ENCODE measurements at regions not wholly inside any gene's neighbourhood (a gene's known extent, or its start where the extent isn't known, plus 50 kb on each side); places are given as distances from the start of the nearest gene placed in this dataset.

- no peaks in the 10 kb centered on the region for H3K27me3 ChIP-seq (ENCODE audit: low read length)
- H3K27ac ChIP-seq (ENCODE audit: low read depth, low read length): no peak overlapping the region
- no peaks in the 10 kb centered on the region for H3K9me3 ChIP-seq (ENCODE audit: insufficient read depth, low read length)
- no peak for TF ChIP-seq EZH2phosphoT487 (conservative IDR thresholded peaks at IDR 0.05; ENCODE audit: low read length)
- TF ChIP-seq CTCF (IDR thresholded peaks at IDR 0.05; ENCODE audit: insufficient read depth, low read length, poor library complexity, severe bottlenecking): no peak
- no peak overlapping the region for H3K4me3 ChIP-seq (ENCODE audit: insufficient read depth, low read length, poor library complexity, severe bottlenecking)
- H2AFZ ChIP-seq (ENCODE audit: low read depth, low read length, severe bottlenecking): no peak overlapping the region
- H3K79me2 ChIP-seq (ENCODE audit: insufficient read depth, low read length): no peaks in the 10 kb centered on the region
- H4K20me1 ChIP-seq (ENCODE audit: low read depth, low read length): no peaks in the 10 kb centered on the region
- H3K4me2 ChIP-seq (ENCODE audit: low read depth, low read length, poor library complexity, severe bottlenecking): no peak overlapping the region
- no peak overlapping the region for H3K9ac ChIP-seq (ENCODE audit: low read length)
- no peaks in the 10 kb centered on the region for H3K36me3 ChIP-seq (ENCODE audit: low read length)
- H3F3A ChIP-seq (ENCODE audit: insufficient read depth): no peaks in the 10 kb centered on the region
- no peaks in the 10 kb centered on the region for H3K9me2 ChIP-seq (replicated peaks; ENCODE audit: insufficient read depth, low read length)
These were observed 128.3 kb upstream of the TNR start for GRCh38 chr1:175871647-175872046.

DNA sequence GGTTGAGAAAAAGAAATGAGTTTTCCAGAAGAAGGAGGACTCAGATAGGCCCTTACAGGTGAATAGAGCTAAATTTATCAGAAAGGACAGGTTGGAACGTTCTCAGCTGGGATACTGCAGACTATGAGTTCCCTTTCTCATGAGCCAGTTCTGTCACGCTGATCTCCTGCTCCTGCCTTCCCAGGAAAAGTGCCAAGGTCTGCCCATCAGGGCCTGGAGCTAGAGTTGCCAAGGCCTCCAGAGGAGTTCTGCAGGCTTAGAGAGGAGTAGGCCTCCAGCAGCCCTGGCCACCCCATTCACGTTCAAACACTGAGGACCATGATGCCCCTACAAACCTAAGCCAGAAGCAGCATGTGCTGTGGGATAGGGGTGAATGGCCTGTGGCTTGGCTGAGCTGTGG, 126.8 kb upstream of the TNR start:
- Histone ChIP-seq H3K9me3 (ENCODE audit: insufficient read depth, low read length) (no peaks in the 10 kb centered on the region), H3K27ac (ENCODE audit: low read depth, low read length) (no peak overlapping the region), H4K20me1 (ENCODE audit: low read depth, low read length) (no peaks in the 10 kb centered on the region), H3K9me2 (replicated peaks; ENCODE audit: insufficient read depth, low read length) (no peaks in the 10 kb centered on the region), H3F3A (ENCODE audit: insufficient read depth) (no peaks in the 10 kb centered on the region), H3K9ac (ENCODE audit: low read length) (no peak overlapping the region), H2AFZ (ENCODE audit: low read depth, low read length, severe bottlenecking) (no peak overlapping the region), H3K4me2 (ENCODE audit: low read depth, low read length, poor library complexity, severe bottlenecking) (no peak overlapping the region), H3K27me3 (ENCODE audit: low read length) (no peaks in the 10 kb centered on the region), H3K36me3 (ENCODE audit: low read length) (no peaks in the 10 kb centered on the region), H3K4me3 (ENCODE audit: insufficient read depth, low read length, poor library complexity, severe bottlenecking) (no peak overlapping the region), H3K79me2 (ENCODE audit: insufficient read depth, low read length) (no peaks in the 10 kb centered on the region)
- TF ChIP-seq CTCF (IDR thresholded peaks at IDR 0.05; ENCODE audit: insufficient read depth, low read length, poor library complexity, severe bottlenecking) (no peak), EZH2phosphoT487 (conservative IDR thresholded peaks at IDR 0.05; ENCODE audit: low read length) (no peak)

DNA sequence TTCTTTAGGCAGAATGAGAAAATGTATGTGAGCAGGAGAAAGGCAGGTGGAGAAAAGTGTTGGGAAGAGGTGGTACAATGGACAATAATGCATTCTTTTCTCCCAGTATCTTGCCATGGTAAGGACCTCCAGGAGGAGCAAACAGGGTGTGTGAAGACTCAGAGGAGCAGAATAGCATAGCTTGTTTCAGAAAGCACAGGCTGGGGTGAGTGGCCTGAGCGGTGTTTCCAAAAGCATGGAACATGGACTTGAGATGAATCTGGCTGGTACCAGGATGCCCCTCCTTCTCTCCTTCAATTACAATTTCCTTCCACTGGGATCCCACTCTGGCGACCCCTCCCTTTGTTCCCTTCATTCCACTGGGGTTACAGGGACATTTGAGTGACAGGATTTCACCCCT, 123.4 kb upstream of the TNR start:
- no peak overlapping the region for H3K27ac ChIP-seq (ENCODE audit: low read depth, low read length)

More for the DNA sequence above, 123.4 kb upstream of the TNR start:
- no peak overlapping the region for H3K4me2 ChIP-seq (ENCODE audit: low read depth, low read length, poor library complexity, severe bottlenecking)
- H4K20me1 ChIP-seq (ENCODE audit: low read depth, low read length): no peaks in the 10 kb centered on the region
- no peak for TF ChIP-seq EZH2phosphoT487 (conservative IDR thresholded peaks at IDR 0.05; ENCODE audit: low read length)
- TF ChIP-seq CTCF (IDR thresholded peaks at IDR 0.05; ENCODE audit: insufficient read depth, low read length, poor library complexity, severe bottlenecking): no peak
- no peaks in the 10 kb centered on the region for H3K27me3 ChIP-seq (ENCODE audit: low read length)
- H3K36me3 ChIP-seq (ENCODE audit: low read length): no peaks in the 10 kb centered on the region
- no peaks in the 10 kb centered on the region for H3K9me3 ChIP-seq (ENCODE audit: insufficient read depth, low read length)
- H3K79me2 ChIP-seq (ENCODE audit: insufficient read depth, low read length): no peaks in the 10 kb centered on the region
- no peak overlapping the region for H3K9ac ChIP-seq (ENCODE audit: low read length)
- no peaks in the 10 kb centered on the region for H3F3A ChIP-seq (ENCODE audit: insufficient read depth)
- no peaks in the 10 kb centered on the region for H3K9me2 ChIP-seq (replicated peaks; ENCODE audit: insufficient read depth, low read length)
- H3K4me3 ChIP-seq (ENCODE audit: insufficient read depth, low read length, poor library complexity, severe bottlenecking): no peak overlapping the region
- no peak overlapping the region for H2AFZ ChIP-seq (ENCODE audit: low read depth, low read length, severe bottlenecking)

Data from SU-DHL-6 (cell line).